Endothelial cell of umbilical vein (primary cell): ENCODE measurements at regions not wholly inside any gene's neighbourhood (a gene's known extent, or its start where the extent isn't known, plus 50 kb on each side); places are given as distances from the start of the nearest gene placed in this dataset.
A peak's percentile ranks its signal among the peaks of the same experiment; 100 is the strongest.

Source experiments
- EZH2 ChIP-seq: IDR thresholded peaks from 2 replicates; pipeline ENCODE4 v1.6.1; 2012; ENCODE audit warnings: borderline replicate concordance, low read depth, mild to moderate bottlenecking, moderate library complexity, low read length, inconsistent platforms; ENCODE audit not compliant: severe bottlenecking
- FOS ChIP-seq: IDR thresholded peaks from 2 replicates; pipeline ENCODE4 v1.6.1; 2011; ENCODE audit warnings: mild to moderate bottlenecking, low read length, moderate library complexity, borderline replicate concordance; ENCODE audit not compliant: insufficient read depth
- GATA2 ChIP-seq: IDR thresholded peaks from 2 replicates; pipeline ENCODE4 v1.7.0; 2011; ENCODE audit warnings: low read depth, mild to moderate bottlenecking, moderate library complexity, mixed read lengths, low read length; ENCODE audit not compliant: insufficient read length, insufficient read depth
- JUN ChIP-seq: IDR thresholded peaks from 2 replicates; pipeline ENCODE4 v1.6.1; 2011; ENCODE audit warnings: borderline replicate concordance, low read depth; ENCODE audit not compliant: insufficient read length, insufficient read depth
- MYC ChIP-seq: IDR thresholded peaks from one replicate; pipeline ENCODE4 v1.6.1; 2011; ENCODE audit warnings: mild to moderate bottlenecking, low read depth, low read length
- POLR2A ChIP-seq: IDR thresholded peaks from 2 replicates; pipeline ENCODE4 v1.6.1; 2012; ENCODE audit warnings: low read depth, mild to moderate bottlenecking, control low read depth, low read length
- POLR2AphosphoS5 ChIP-seq: IDR thresholded peaks from 2 replicates; pipeline ENCODE4 v1.6.1; 2012; ENCODE audit warnings: low read depth, mild to moderate bottlenecking, control low read depth, low read length, moderate library complexity; ENCODE audit not compliant: insufficient read depth
- TF ChIP-seq, protein P1 (sequence below), 2 donors: IDR thresholded peaks; 1 replicate in 1 of 2; 2 replicates in 1 of 2; pipeline ENCODE4 v1.5.1; 2011; ENCODE audit warnings: low read length in 2 of 2, mild to moderate bottlenecking in 2 of 2, moderate library complexity in 2 of 2, control low read depth in 1 of 2, inconsistent platforms in 1 of 2, low read depth in 1 of 2; ENCODE audit not compliant: insufficient read depth in 1 of 2; ENCODE audit errors: extremely low read depth in 1 of 2
- TF ChIP-seq, protein P2 (sequence below): IDR thresholded peaks from 2 replicates; pipeline ENCODE4 v1.6.1; 2011; ENCODE audit not compliant: insufficient read depth, insufficient read length

GRCh38 chr7:108684629-108685028 lies 115.0 kb downstream of the DNAJB9 start:
- TF ChIP-seq, protein P1, sequence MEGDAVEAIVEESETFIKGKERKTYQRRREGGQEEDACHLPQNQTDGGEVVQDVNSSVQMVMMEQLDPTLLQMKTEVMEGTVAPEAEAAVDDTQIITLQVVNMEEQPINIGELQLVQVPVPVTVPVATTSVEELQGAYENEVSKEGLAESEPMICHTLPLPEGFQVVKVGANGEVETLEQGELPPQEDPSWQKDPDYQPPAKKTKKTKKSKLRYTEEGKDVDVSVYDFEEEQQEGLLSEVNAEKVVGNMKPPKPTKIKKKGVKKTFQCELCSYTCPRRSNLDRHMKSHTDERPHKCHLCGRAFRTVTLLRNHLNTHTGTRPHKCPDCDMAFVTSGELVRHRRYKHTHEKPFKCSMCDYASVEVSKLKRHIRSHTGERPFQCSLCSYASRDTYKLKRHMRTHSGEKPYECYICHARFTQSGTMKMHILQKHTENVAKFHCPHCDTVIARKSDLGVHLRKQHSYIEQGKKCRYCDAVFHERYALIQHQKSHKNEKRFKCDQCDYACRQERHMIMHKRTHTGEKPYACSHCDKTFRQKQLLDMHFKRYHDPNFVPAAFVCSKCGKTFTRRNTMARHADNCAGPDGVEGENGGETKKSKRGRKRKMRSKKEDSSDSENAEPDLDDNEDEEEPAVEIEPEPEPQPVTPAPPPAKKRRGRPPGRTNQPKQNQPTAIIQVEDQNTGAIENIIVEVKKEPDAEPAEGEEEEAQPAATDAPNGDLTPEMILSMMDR (IDR thresholded peaks at IDR 0.05; ENCODE audit: extremely low read depth in 1 of 2, insufficient read depth in 1 of 2, low read depth in 1 of 2, low read length in 2 of 2) = no peak
- no peak for TF ChIP-seq POLR2AphosphoS5
- no peak for TF ChIP-seq POLR2A
- no peak for TF ChIP-seq GATA2
- no peak for TF ChIP-seq EZH2
- TF ChIP-seq MYC = no peak
- TF ChIP-seq, protein P2, sequence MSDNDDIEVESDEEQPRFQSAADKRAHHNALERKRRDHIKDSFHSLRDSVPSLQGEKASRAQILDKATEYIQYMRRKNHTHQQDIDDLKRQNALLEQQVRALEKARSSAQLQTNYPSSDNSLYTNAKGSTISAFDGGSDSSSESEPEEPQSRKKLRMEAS = no peak
- peak; percentile 89 for TF ChIP-seq JUN
- TF ChIP-seq FOS = peak; percentile 77
